ENCODE measurements at regions not wholly inside any gene's neighbourhood (a gene's known extent, or its start where the extent isn't known, plus 50 kb on each side); places are given as distances from the start of the nearest gene placed in this dataset.
"Not testable (repeated sequence)": the region's sequence is repeated elsewhere in the genome, so short reads cannot be mapped to it uniquely, and the experiment has no call there.

- in situ Hi-C loops (cut with MboI; ENCODE audit: low sequenced_read_pairs); H3K27me3 ChIP-seq (ENCODE audit: low read depth); H3K36me3 ChIP-seq (replicated peaks); H3K4me1 ChIP-seq; H3K9me3 ChIP-seq; DNase-seq (ENCODE audit: low spot score in 2 of 2); H3K4me3 ChIP-seq: not testable (repeated sequence)
These were observed 171.8 kb downstream of the NPIPB11 start for GRCh38 chr16:29234536-29235275.

DNA sequence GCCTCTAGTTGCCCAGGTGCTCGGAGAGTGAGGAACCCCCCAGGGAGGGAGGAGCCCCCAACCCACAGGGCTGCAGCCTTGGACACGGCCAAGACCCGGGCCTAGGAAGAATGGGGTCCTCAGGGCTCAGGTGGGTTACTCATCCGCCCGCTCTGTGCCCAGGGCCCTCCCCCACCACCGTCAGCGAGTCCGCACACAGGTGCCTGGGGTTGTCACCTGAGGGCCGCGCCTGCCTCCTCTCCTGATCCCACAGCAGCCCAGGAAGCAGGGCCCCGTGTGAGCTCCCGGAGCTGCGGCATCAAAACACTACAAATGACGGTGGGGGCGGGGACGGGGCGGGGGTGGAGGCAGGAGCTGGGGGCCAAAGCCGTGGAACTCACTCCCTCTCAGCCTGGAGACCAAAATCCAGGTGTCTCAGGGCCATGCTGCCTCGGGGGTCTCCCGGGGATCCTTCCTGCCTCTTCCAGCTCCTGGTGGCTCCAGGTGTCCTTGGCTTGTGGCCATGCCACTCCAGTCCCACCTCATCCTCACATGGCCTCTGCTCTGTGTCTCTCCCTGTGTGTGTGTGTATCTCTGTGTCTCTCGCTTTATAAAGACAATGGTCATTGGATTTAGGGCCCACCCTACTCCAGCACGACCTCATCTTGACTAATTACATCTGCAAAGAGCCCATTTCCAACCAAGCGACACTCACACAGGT is 172.7 kb downstream of the NPIPB11 start:
- H3K9me3 ChIP-seq; H3K36me3 ChIP-seq (replicated peaks); H3K4me1 ChIP-seq; H3K4me3 ChIP-seq; in situ Hi-C loops (cut with MboI; ENCODE audit: low sequenced_read_pairs); DNase-seq (ENCODE audit: low spot score in 2 of 2); H3K27me3 ChIP-seq (ENCODE audit: low read depth): not testable (repeated sequence)

GRCh38 chr16:29232811-29233704 is 173.5 kb downstream of the NPIPB11 start:
- H3K4me3 ChIP-seq = no peak overlapping the region
- H3K27me3 ChIP-seq (ENCODE audit: low read depth) = no peaks in the 10 kb centered on the region
- DNase-seq (ENCODE audit: low spot score in 2 of 2) = no peak

GRCh38 chr16:29232160-29232705 is 174.3 kb downstream of the NPIPB11 start:
- H3K4me3 ChIP-seq; H3K36me3 ChIP-seq (replicated peaks); H3K9me3 ChIP-seq; DNase-seq (ENCODE audit: low spot score in 2 of 2); H3K4me1 ChIP-seq; H3K27me3 ChIP-seq (ENCODE audit: low read depth); in situ Hi-C loops (cut with MboI; ENCODE audit: low sequenced_read_pairs): not testable (repeated sequence)

More at GRCh38 chr16:29232811-29233704, 173.5 kb downstream of the NPIPB11 start:
- Histone ChIP-seq H3K36me3 (replicated peaks) (no peaks in the 10 kb centered on the region), H3K9me3 (no peaks in the 10 kb centered on the region), H3K4me1 (no peaks in the 10 kb centered on the region)
- in situ Hi-C loops (cut with MboI; ENCODE audit: low sequenced_read_pairs) = no loop called here

GRCh38 chr16:29231244-29231643 is 175.3 kb downstream of the NPIPB11 start:
- Histone ChIP-seq H3K9me3 (no peaks in the 10 kb centered on the region), H3K4me1 (no peaks in the 10 kb centered on the region), H3K4me3 (no peak overlapping the region), H3K27me3 (ENCODE audit: low read depth) (no peaks in the 10 kb centered on the region), H3K36me3 (replicated peaks) (no peaks in the 10 kb centered on the region)
- DNase-seq (ENCODE audit: low spot score in 2 of 2) = no peak
- in situ Hi-C loops (cut with MboI; ENCODE audit: low sequenced_read_pairs) = no loop called here

DNA sequence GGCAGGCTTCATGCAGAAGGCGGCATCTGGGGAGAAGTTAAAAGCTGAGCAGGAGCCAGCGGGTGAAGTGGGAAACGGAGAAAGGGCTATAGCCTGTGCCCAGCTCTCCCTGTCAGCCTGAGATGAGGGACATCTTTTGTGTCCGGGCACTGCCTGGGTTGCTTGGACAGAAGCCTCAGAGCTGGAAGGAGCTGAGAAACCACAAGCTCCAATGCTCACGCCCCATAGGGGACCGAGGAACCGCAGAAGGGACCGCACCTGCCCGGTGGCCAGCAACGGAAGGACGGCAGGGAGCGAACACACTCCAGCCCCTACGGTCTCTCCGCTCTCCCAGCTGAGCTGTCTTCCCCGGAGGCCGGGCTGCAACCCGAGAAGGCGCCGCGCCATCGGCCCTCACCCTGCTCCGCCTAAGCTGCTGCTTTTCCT is 175.8 kb downstream of the NPIPB11 start:
- Histone ChIP-seq H3K4me1 (no peaks in the 10 kb centered on the region), H3K9me3 (no peaks in the 10 kb centered on the region), H3K4me3 (no peak overlapping the region), H3K27me3 (ENCODE audit: low read depth) (no peaks in the 10 kb centered on the region), H3K36me3 (replicated peaks) (no peaks in the 10 kb centered on the region)
- no peak for DNase-seq (ENCODE audit: low spot score in 2 of 2)
- in situ Hi-C loops (cut with MboI; ENCODE audit: low sequenced_read_pairs) = no loop called here

GRCh38 chr16:29230006-29230668 is 176.4 kb downstream of the NPIPB11 start:
- in situ Hi-C loops (cut with MboI; ENCODE audit: low sequenced_read_pairs); H3K4me3 ChIP-seq; H3K27me3 ChIP-seq (ENCODE audit: low read depth); H3K36me3 ChIP-seq (replicated peaks); H3K4me1 ChIP-seq; H3K9me3 ChIP-seq; DNase-seq (ENCODE audit: low spot score in 2 of 2): not testable (repeated sequence)

DNA sequence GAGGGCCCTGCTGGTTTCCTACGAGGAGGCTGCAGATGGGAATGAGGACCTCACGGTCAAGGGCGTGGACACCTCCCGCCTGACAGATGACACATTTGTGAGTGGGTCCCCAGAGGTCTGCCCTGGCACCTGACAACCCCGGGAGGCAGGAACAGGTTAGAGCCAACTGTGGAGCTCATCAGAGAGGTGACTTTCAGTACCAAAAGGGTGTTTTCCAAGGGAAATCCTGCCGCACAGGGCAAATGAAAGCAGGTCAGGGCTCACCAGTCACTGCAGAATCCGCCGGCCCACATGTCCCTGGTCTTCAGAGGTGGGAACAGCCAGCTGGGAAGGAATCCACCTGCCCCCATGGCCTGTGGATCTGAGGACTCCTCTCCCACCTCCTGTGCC is 176.9 kb downstream of the NPIPB11 start:
- DNase-seq (ENCODE audit: low spot score in 2 of 2); in situ Hi-C loops (cut with MboI; ENCODE audit: low sequenced_read_pairs); H3K9me3 ChIP-seq; H3K36me3 ChIP-seq (replicated peaks); H3K27me3 ChIP-seq (ENCODE audit: low read depth); H3K4me3 ChIP-seq; H3K4me1 ChIP-seq: not testable (repeated sequence)

DNA sequence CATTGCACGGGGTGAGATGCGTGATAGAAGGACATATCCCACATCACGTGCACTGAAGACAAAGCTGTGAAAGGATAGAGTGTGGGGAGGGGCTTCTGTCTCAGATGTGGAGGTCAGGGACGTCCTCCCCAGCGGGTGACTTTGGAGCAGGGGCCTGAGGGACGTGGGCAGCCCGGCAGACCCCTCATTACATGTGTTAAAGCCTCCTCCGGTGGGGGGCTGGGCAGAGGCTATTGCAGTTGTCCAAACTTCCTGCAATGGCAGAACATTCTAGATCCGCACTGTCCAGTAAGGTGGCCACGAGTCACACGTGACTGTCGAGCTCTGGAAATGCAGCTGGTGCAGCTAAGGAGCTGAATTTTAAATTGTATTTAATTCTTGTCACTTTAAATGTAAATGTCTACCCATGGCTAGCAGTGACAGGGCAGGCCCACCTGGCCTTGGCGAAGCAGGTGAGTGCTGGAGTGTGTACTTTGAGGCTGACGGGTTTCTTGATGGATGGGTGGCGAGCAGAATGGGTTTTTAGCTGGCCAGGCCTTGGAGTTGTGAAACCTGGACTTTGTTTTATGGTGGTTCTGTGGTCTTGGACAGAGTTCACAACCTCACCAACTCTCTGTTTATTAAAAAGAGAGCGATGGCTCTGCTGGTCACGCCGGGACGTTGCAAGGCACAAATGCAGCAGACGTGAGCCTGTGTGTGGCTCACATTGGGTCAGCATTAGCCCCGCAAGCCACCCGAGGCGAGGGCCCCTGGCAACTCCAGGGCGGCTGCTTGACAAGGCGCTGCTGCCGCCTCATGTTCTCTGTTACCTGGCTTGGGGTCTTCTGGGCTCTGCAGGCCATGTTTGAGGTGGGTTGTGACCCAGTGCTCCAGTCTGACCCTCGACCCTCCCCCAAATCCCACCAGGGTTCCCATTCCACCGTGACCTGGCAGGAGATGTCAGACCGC is 177.6 kb downstream of the NPIPB11 start:
- H3K9me3 ChIP-seq; H3K4me1 ChIP-seq; H3K4me3 ChIP-seq; H3K27me3 ChIP-seq (ENCODE audit: low read depth); DNase-seq (ENCODE audit: low spot score in 2 of 2); H3K36me3 ChIP-seq (replicated peaks); in situ Hi-C loops (cut with MboI; ENCODE audit: low sequenced_read_pairs): not testable (repeated sequence)

- H3K4me3 ChIP-seq; H3K4me1 ChIP-seq; H3K27me3 ChIP-seq (ENCODE audit: low read depth); H3K9me3 ChIP-seq; in situ Hi-C loops (cut with MboI; ENCODE audit: low sequenced_read_pairs); H3K36me3 ChIP-seq (replicated peaks): not testable (repeated sequence)
- peak in 1 of 2 experiments; percentile 60 for DNase-seq (ENCODE audit: low spot score in 2 of 2)
These were observed 178.5 kb downstream of the NPIPB11 start for GRCh38 chr16:29227751-29228663.

DNA sequence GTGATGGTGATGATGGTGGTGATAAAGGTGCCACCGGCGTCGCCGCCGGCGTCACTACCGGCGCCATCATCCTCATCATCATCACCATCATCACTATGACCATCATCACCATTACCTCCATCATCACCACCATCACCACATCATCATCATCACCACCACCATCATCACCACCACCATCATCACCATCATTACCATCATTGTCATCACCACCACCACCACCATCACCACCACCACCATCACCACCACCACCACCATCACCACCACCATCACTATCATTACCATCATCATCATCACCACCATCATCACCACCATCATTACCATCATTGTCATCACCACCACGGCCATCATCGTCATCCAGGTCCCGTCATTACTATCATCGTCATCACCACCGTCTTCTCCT is 179.7 kb downstream of the NPIPB11 start:
- H3K4me1 ChIP-seq = no peaks in the 10 kb centered on the region
- no peak overlapping the region for H3K4me3 ChIP-seq
- H3K9me3 ChIP-seq = no peaks in the 10 kb centered on the region
- no peak for DNase-seq (ENCODE audit: low spot score in 2 of 2)
- no peaks in the 10 kb centered on the region for H3K27me3 ChIP-seq (ENCODE audit: low read depth)
- in situ Hi-C loops (cut with MboI; ENCODE audit: low sequenced_read_pairs) = no loop called here
- H3K36me3 ChIP-seq (replicated peaks) = no peaks in the 10 kb centered on the region

- in situ Hi-C loops (cut with MboI; ENCODE audit: low sequenced_read_pairs); H3K4me1 ChIP-seq; H3K9me3 ChIP-seq: not testable (repeated sequence)
These were observed 181.8 kb downstream of the NPIPB11 start for GRCh38 chr16:29224675-29225074.

More at GRCh38 chr16:29224675-29225074, 181.8 kb downstream of the NPIPB11 start:
- H3K27me3 ChIP-seq (ENCODE audit: low read depth); H3K4me3 ChIP-seq; H3K36me3 ChIP-seq (replicated peaks); DNase-seq (ENCODE audit: low spot score in 2 of 2): not testable (repeated sequence)
